ENCODE measurements at regions not wholly inside any gene's neighbourhood (a gene's known extent, or its start where the extent isn't known, plus 50 kb on each side); places are given as distances from the start of the nearest gene placed in this dataset.

DNA sequence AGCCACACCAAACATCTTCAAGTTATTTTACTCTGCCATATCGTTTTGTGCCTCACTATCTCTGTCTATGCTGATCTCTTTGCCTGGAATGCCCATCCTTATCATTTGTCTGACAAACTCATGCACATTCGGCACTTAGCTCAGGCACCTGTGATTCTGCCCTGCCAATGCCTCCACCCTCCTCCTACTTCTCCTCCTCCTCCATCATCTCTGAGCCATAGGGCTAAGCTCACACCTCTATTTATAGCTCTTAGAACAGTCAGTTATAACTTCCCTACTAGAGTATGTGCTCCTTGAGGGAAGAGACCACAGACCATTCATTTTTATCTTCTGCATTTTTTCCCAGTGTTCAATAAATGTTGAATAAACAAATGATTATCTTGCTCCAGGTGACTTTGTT, 51.2 kb upstream of the CDK13 start:
- TF ChIP-seq, protein P1, sequence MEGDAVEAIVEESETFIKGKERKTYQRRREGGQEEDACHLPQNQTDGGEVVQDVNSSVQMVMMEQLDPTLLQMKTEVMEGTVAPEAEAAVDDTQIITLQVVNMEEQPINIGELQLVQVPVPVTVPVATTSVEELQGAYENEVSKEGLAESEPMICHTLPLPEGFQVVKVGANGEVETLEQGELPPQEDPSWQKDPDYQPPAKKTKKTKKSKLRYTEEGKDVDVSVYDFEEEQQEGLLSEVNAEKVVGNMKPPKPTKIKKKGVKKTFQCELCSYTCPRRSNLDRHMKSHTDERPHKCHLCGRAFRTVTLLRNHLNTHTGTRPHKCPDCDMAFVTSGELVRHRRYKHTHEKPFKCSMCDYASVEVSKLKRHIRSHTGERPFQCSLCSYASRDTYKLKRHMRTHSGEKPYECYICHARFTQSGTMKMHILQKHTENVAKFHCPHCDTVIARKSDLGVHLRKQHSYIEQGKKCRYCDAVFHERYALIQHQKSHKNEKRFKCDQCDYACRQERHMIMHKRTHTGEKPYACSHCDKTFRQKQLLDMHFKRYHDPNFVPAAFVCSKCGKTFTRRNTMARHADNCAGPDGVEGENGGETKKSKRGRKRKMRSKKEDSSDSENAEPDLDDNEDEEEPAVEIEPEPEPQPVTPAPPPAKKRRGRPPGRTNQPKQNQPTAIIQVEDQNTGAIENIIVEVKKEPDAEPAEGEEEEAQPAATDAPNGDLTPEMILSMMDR (IDR thresholded peaks at IDR 0.05 in 2 of 3, conservative IDR thresholded peaks at IDR 0.05 in 1 of 3; ENCODE audit: borderline replicate concordance in 1 of 3, insufficient read depth in 1 of 3, low read depth in 2 of 3, low read length in 2 of 3), result no peak
- TF ChIP-seq MAX (IDR thresholded peaks at IDR 0.05), result no peak
